CD14-positive monocyte (primary cell): ENCODE measurements at regions not wholly inside any gene's neighbourhood (a gene's known extent, or its start where the extent isn't known, plus 50 kb on each side); places are given as distances from the start of the nearest gene placed in this dataset.

ENCODE experiments used
- DNase-seq, 3 donors: peaks; one replicate each; pipeline ENCODE4 v3.0.0-alpha.2; 2011 to 2022
- H2AFZ ChIP-seq: 2 replicates; pipeline ENCODE4 v1.6.0; 2012; ENCODE audit warnings: mild to moderate bottlenecking, low read depth, low read length, inconsistent platforms; ENCODE audit not compliant: insufficient read depth, poor library complexity, severe bottlenecking
- H3K27ac ChIP-seq, 2 donors: 1 replicate in 1 of 2; 2 replicates in 1 of 2; pipeline ENCODE4 v1.5.1; 2012 to 2013; ENCODE audit warnings: low read length in 2 of 2, control low read depth in 1 of 2, inconsistent platforms in 1 of 2, low read depth in 1 of 2, mild to moderate bottlenecking in 1 of 2
- H3K27me3 ChIP-seq, 2 donors: one replicate each; pipeline versions ENCODE4 v1.6.0 to v1.6.1; 2011 to 2013; ENCODE audit warnings: low read length in 2 of 2; ENCODE audit not compliant: control insufficient read depth in 2 of 2, insufficient read depth in 2 of 2
- H3K36me3 ChIP-seq, 2 donors: replicated peaks in 1 of 2; 1 replicate in 1 of 2; 2 replicates in 1 of 2; pipeline versions ENCODE4 v1.5.1 to v1.6.1; 2012 to 2013; ENCODE audit warnings: low read length in 2 of 2, control low read depth in 1 of 2, inconsistent platforms in 1 of 2, mild to moderate bottlenecking in 1 of 2; ENCODE audit not compliant: insufficient read depth in 2 of 2, control insufficient read depth in 1 of 2
- H3K4me1 ChIP-seq, 2 donors: 1 replicate in 1 of 2; 2 replicates in 1 of 2; pipeline versions ENCODE4 v1.5.1 to v1.6.1; 2012 to 2013; ENCODE audit warnings: low read length in 2 of 2, control low read depth in 1 of 2, inconsistent platforms in 1 of 2, mild to moderate bottlenecking in 1 of 2, moderate library complexity in 1 of 2; ENCODE audit not compliant: insufficient read depth in 2 of 2, control insufficient read depth in 1 of 2
- H3K4me2 ChIP-seq: replicated peaks from 2 replicates; pipeline ENCODE3; 2012; ENCODE audit warnings: low read length, moderate library complexity, mild to moderate bottlenecking; ENCODE audit not compliant: poor library complexity, severe bottlenecking; ENCODE audit errors: extremely low read depth
- H3K4me3 ChIP-seq, 3 experiments: fragments of 200-600 bp in 1 of 3; sonication (generic) in 1 of 3; replicated peaks in 1 of 3; 1 replicate in 2 of 3; 2 replicates in 1 of 3; pipeline ENCODE4 v1.5.1; 2011 to 2013; ENCODE audit warnings: low read length in 3 of 3, mild to moderate bottlenecking in 3 of 3, control low read depth in 2 of 3, low read depth in 2 of 3, inconsistent platforms in 1 of 3, moderate library complexity in 1 of 3
- H3K79me2 ChIP-seq: 2 replicates; pipeline ENCODE4 v1.6.0; 2012; ENCODE audit warnings: mild to moderate bottlenecking, control low read depth, inconsistent platforms, low read length, moderate library complexity; ENCODE audit not compliant: insufficient read depth
- H3K9ac ChIP-seq: 2 replicates; pipeline ENCODE4 v1.6.0; 2017; ENCODE audit warnings: low read length, mild to moderate bottlenecking; ENCODE audit not compliant: insufficient read depth, poor library complexity, severe bottlenecking
- H3K9me3 ChIP-seq, 2 donors: replicated peaks in 1 of 2; 1 replicate in 1 of 2; 2 replicates in 1 of 2; pipeline versions ENCODE4 v1.5.1 to v1.6.1; 2012 to 2013; ENCODE audit warnings: low read length in 2 of 2, control low read depth in 1 of 2; ENCODE audit not compliant: control insufficient read depth in 1 of 2, insufficient read depth in 1 of 2
- H4K20me1 ChIP-seq: 2 replicates; pipeline ENCODE4 v1.6.0; 2012; ENCODE audit warnings: mild to moderate bottlenecking, low read length, control low read depth, moderate library complexity; ENCODE audit not compliant: insufficient read depth
- H3K27ac Mint-ChIP-seq, 7 donors: one replicate each; pipeline ENCODE4 v1.8.0; 2020; ENCODE audit warnings: mild to moderate bottlenecking in 7 of 7, mixed read lengths in 7 of 7, moderate library complexity in 6 of 7, inconsistent platforms in 2 of 7
- H3K27me3 Mint-ChIP-seq, 3 donors: one replicate each; pipeline ENCODE4 v1.8.0; 2021 to 2022; ENCODE audit warnings: low read depth in 3 of 3, mild to moderate bottlenecking in 3 of 3, mixed read lengths in 3 of 3, moderate library complexity in 3 of 3, inconsistent platforms in 1 of 3
- H3K36me3 Mint-ChIP-seq, 2 donors: one replicate each; pipeline ENCODE4 v1.8.0; 2020; ENCODE audit warnings: mixed read lengths in 2 of 2, inconsistent platforms in 1 of 2, mild to moderate bottlenecking in 1 of 2
- H3K4me1 Mint-ChIP-seq: one replicate; pipeline ENCODE4 v1.8.0; 2020; ENCODE audit warnings: mild to moderate bottlenecking, mixed read lengths
- H3K4me3 Mint-ChIP-seq, 2 donors: one replicate each; pipeline ENCODE4 v1.8.0; 2020; ENCODE audit warnings: mild to moderate bottlenecking in 2 of 2, mixed read lengths in 2 of 2, moderate library complexity in 1 of 2
- H3K9me3 Mint-ChIP-seq, 7 donors: one replicate each; pipeline ENCODE4 v1.8.0; 2020 to 2022; ENCODE audit warnings: mixed read lengths in 7 of 7, mild to moderate bottlenecking in 6 of 7, moderate library complexity in 6 of 7, inconsistent platforms in 2 of 7
- WGBS: methylation state at CpG from one replicate; pipeline ENCODE4 v1.1.5; 2013; ENCODE audit warnings: missing lambda C conversion rate; ENCODE audit not compliant: insufficient coverage; 5-methylcytosine and 5-hydroxymethylcytosine counted together
- intact Hi-C, 2 donors: fragments of 100-400 bp; cut with micrococcal nuclease; formaldehyde crosslinking; loops; one replicate each; pipeline versions ENCODE4 v1.15.0 to v1.15.1; 2023
- TF ChIP-seq, protein P1 (sequence below): fragments of 200-600 bp; IDR thresholded peaks from one replicate; pipeline ENCODE4 v1.8.0; 2022; ENCODE audit warnings: antibody characterized with exemption, mild to moderate bottlenecking

DNA sequence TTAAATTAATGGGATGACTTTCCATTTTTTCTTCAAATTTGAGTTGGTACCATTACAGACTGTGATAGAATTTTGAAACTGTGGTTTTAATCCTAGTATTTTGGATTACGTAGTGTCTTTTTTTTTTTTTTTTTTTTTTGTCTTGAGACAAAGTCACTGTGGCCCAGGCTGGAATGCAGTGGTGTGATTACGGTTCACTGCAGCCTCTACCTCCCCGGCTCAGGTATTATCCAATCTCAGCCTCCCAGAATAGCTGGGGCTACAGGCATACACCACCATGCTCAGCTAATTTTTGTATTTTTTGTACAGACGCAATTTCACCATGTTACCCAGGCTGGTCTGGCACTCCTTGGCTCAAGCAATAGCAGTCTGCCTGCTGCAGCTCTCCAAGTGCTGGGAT is 87.1 kb downstream of the SOX4 start:
- Histone ChIP-seq H2AFZ (no peak overlapping the region), H3K79me2 (no peaks in the 10 kb centered on the region), H3K4me1 (no peaks in the 10 kb centered on the region), H3K4me2 (no peak overlapping the region), H3K27me3 (no peaks in the 10 kb centered on the region), H3K4me3 (no peak overlapping the region), H3K27ac (no peak overlapping the region), H3K9ac (no peak overlapping the region), H3K36me3 (no peaks in the 10 kb centered on the region), H3K9me3 (no peaks in the 10 kb centered on the region), H4K20me1 (no peaks in the 10 kb centered on the region)
- Mint-ChIP-seq H3K36me3 (no peaks in the 10 kb centered on the region), H3K27ac (no peak overlapping the region), H3K4me3 (no peak overlapping the region), H3K4me1 (no peaks in the 10 kb centered on the region), H3K9me3 (peaks cover 0 to 5% (median 1%) of the 10 kb centered on the region in 7 donors), H3K27me3 (no peaks in the 10 kb centered on the region)
- TF ChIP-seq, protein P1, sequence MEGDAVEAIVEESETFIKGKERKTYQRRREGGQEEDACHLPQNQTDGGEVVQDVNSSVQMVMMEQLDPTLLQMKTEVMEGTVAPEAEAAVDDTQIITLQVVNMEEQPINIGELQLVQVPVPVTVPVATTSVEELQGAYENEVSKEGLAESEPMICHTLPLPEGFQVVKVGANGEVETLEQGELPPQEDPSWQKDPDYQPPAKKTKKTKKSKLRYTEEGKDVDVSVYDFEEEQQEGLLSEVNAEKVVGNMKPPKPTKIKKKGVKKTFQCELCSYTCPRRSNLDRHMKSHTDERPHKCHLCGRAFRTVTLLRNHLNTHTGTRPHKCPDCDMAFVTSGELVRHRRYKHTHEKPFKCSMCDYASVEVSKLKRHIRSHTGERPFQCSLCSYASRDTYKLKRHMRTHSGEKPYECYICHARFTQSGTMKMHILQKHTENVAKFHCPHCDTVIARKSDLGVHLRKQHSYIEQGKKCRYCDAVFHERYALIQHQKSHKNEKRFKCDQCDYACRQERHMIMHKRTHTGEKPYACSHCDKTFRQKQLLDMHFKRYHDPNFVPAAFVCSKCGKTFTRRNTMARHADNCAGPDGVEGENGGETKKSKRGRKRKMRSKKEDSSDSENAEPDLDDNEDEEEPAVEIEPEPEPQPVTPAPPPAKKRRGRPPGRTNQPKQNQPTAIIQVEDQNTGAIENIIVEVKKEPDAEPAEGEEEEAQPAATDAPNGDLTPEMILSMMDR, result no peak
- 96% methylated on average over 3 of the region's 4 CpGs for WGBS
- intact Hi-C loops, result no loop called here
- DNase-seq, result no peak

- H2AFZ ChIP-seq, result no peak overlapping the region
- Mint-ChIP-seq H3K4me3 (no peak overlapping the region), H3K36me3 (no peaks in the 10 kb centered on the region), H3K27ac (no peak overlapping the region), H3K9me3 (peaks cover 0 to 9% (median 4%) of the 10 kb centered on the region in 7 donors), H3K4me1 (peaks cover 2% of the 10 kb centered on the region), H3K27me3 (no peaks in the 10 kb centered on the region)
- H4K20me1 ChIP-seq, result no peaks in the 10 kb centered on the region
- no peaks in the 10 kb centered on the region for H3K36me3 ChIP-seq
- H3K79me2 ChIP-seq, result no peaks in the 10 kb centered on the region
- H3K9ac ChIP-seq, result no peak overlapping the region
- no peaks in the 10 kb centered on the region for H3K27me3 ChIP-seq
- no peaks in the 10 kb centered on the region for H3K9me3 ChIP-seq
- intact Hi-C loops, result no loop called here
- no peaks in the 10 kb centered on the region for H3K4me1 ChIP-seq
- no peak for DNase-seq
- TF ChIP-seq, protein P1, result no peak
- no peak overlapping the region for H3K4me3 ChIP-seq
- no peak overlapping the region for H3K4me2 ChIP-seq
- no peak overlapping the region for H3K27ac ChIP-seq
Observed at GRCh38 chr6:21690489-21690888, 96.9 kb downstream of the SOX4 start.
